BJ (cell line): ENCODE measurements at regions not wholly inside any gene's neighbourhood (a gene's known extent, or its start where the extent isn't known, plus 50 kb on each side); places are given as distances from the start of the nearest gene placed in this dataset.

ENCODE experiments used
- CTCF ChIA-PET: fragments of 350-600 bp; formaldehyde crosslinking; extraction: SDS; loops from one replicate; lab custom pipeline; 2021; ENCODE audit warnings: antibody characterized with exemption, inconsistent platforms; lab: Yijun Ruan, JAX
- POLR2A ChIA-PET: fragments of 300-600 bp; sonication (Branson Sonifier 250); formaldehyde crosslinking; extraction: SDS; loops from one replicate; lab custom pipeline; 2021; ENCODE audit warnings: antibody characterized with exemption; lab: Charles Lee
- DNase-seq: peaks from one replicate; pipeline ENCODE4 v3.0.0-alpha.2; 2011; ENCODE audit warnings: low read depth
- H3K27me3 ChIP-seq: 2 replicates; pipeline ENCODE4 v1.6.0; 2011; ENCODE audit warnings: low read length; ENCODE audit not compliant: control insufficient read depth, insufficient read depth
- H3K36me3 ChIP-seq: 2 replicates; pipeline ENCODE4 v1.5.1; 2011; ENCODE audit warnings: low read length; ENCODE audit not compliant: control insufficient read depth, insufficient read depth
- H3K4me3 ChIP-seq: 2 replicates; pipeline ENCODE4 v1.5.1; 2011; ENCODE audit warnings: low read depth, mild to moderate bottlenecking, control low read depth, low read length
- TF ChIP-seq, protein P1 (sequence below): IDR thresholded peaks from 2 replicates; pipeline ENCODE4 v1.5.1; 2011; ENCODE audit warnings: low read depth, mild to moderate bottlenecking, control low read depth, inconsistent platforms, low read length, moderate library complexity; ENCODE audit not compliant: insufficient read depth

DNA sequence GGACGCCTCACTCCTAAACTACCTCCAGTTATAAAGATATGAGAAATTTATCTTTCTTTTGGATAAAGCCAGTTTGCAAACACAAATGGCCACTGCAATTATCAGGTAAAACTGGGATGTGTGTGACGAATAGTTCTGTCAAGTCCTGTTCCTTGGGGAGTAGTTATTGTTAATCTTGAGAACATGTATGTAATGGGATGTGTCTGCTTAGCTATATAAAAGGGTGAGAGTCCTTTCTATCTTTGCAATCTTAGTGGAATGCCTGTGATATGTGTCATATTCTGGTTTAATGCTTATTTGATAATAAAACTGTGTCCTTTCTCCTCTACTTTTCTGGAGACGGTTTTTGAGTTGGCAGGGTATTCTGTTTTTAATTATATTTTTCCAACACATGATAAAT lies 56.1 kb upstream of the PKP2 start:
- no peak for DNase-seq
- no peaks in the 10 kb centered on the region for H3K27me3 ChIP-seq
- no peaks in the 10 kb centered on the region for H3K36me3 ChIP-seq
- no peak overlapping the region for H3K4me3 ChIP-seq
- ChIA-PET POLR2A (no interaction called here), CTCF (no interaction called here)
- TF ChIP-seq, protein P1, sequence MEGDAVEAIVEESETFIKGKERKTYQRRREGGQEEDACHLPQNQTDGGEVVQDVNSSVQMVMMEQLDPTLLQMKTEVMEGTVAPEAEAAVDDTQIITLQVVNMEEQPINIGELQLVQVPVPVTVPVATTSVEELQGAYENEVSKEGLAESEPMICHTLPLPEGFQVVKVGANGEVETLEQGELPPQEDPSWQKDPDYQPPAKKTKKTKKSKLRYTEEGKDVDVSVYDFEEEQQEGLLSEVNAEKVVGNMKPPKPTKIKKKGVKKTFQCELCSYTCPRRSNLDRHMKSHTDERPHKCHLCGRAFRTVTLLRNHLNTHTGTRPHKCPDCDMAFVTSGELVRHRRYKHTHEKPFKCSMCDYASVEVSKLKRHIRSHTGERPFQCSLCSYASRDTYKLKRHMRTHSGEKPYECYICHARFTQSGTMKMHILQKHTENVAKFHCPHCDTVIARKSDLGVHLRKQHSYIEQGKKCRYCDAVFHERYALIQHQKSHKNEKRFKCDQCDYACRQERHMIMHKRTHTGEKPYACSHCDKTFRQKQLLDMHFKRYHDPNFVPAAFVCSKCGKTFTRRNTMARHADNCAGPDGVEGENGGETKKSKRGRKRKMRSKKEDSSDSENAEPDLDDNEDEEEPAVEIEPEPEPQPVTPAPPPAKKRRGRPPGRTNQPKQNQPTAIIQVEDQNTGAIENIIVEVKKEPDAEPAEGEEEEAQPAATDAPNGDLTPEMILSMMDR = no peak

DNA sequence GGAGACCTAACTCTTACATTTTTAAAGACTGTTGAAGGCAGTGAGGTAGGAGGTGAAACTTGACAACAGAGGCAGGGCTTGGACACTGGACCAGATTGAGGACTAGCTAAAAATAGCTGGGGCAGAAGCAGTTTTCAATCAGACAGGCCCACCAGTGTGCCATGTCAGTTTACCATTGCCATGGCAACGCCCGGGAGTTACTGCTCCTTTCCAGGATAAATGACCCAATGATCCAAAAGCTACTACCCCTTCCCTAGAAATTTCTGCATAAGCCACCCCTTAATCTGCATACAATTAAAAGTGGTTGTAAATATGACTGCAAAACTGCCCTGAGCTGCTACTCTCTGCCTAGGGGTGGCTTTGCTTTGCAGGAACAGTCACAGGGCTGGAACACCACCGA lies 53.2 kb upstream of the PKP2 start:
- Histone ChIP-seq H3K4me3 (no peak overlapping the region), H3K27me3 (no peaks in the 10 kb centered on the region), H3K36me3 (no peaks in the 10 kb centered on the region)
- DNase-seq = no peak
- TF ChIP-seq, protein P1 = no peak
- ChIA-PET POLR2A (no interaction called here), CTCF (interaction anchor here (0.6 kb wide), 1 partner anchor 119 kb away, joined by 3 read pairs; no protein-coding TSS in a partner anchor)

- ChIA-PET POLR2A (no interaction called here), CTCF (no interaction called here)
- TF ChIP-seq, protein P1 = no peak
- no peaks in the 10 kb centered on the region for H3K27me3 ChIP-seq
- no peak overlapping the region for H3K4me3 ChIP-seq
- H3K36me3 ChIP-seq = no peaks in the 10 kb centered on the region
- DNase-seq = no peak
Observed at GRCh38 chr12:32947206-32948067, 50.9 kb upstream of the PKP2 start.

GRCh38 chr12:32946504-32947131 lies 50.0 kb upstream of the PKP2 start:
- TF ChIP-seq, protein P1 = no peak
- Histone ChIP-seq H3K27me3 (no peaks in the 10 kb centered on the region), H3K36me3 (no peaks in the 10 kb centered on the region), H3K4me3 (no peak overlapping the region)
- DNase-seq = no peak
- POLR2A ChIA-PET = no interaction called here
- CTCF ChIA-PET = no interaction called here
